GM23248 (cell line): ENCODE measurements at regions not wholly inside any gene's neighbourhood (a gene's known extent, or its start where the extent isn't known, plus 50 kb on each side); places are given as distances from the start of the nearest gene placed in this dataset.

Experiments used
- EZH2 ChIP-seq: fragments of 200-600 bp; sonication (generic); IDR thresholded peaks from 2 replicates; pipeline ENCODE4 v1.6.1; 2018; ENCODE audit warnings: antibody characterized with exemption, mild to moderate bottlenecking; ENCODE audit not compliant: insufficient read depth, poor library complexity, severe bottlenecking
- EZH2phosphoT487 ChIP-seq: fragments of 200-600 bp; sonication (generic); IDR thresholded peaks from 2 replicates; pipeline ENCODE4 v1.6.1; 2018; ENCODE audit warnings: antibody characterized with exemption, moderate library complexity, mild to moderate bottlenecking, low read depth; ENCODE audit not compliant: insufficient read depth

- TF ChIP-seq EZH2phosphoT487: no peak
- TF ChIP-seq EZH2: no peak
Measured at GRCh38 chr1:59071876-59072582, 224.9 kb upstream of the FGGY start.
